Choroid plexus epithelial cell (primary cell): ENCODE measurements at regions not wholly inside any gene's neighbourhood (a gene's known extent, or its start where the extent isn't known, plus 50 kb on each side); places are given as distances from the start of the nearest gene placed in this dataset.
"Not testable (repeated sequence)": the region's sequence is repeated elsewhere in the genome, so short reads cannot be mapped to it uniquely, and the experiment has no call there.

ENCODE experiments used
- DNase-seq: peaks from one replicate; pipeline ENCODE4 v3.0.0-alpha.2; 2010; ENCODE audit warnings: low read depth
- H3K4me3 ChIP-seq: 2 replicates; pipeline ENCODE4 v1.5.1; 2011; ENCODE audit warnings: low read depth, mild to moderate bottlenecking, control low read depth, low read length, moderate library complexity
- TF ChIP-seq, protein P1 (sequence below): conservative IDR thresholded peaks from 2 replicates; pipeline ENCODE4 v1.5.1; 2011; ENCODE audit warnings: low read depth, mild to moderate bottlenecking, control low read depth, inconsistent platforms, low read length, moderate library complexity

DNA sequence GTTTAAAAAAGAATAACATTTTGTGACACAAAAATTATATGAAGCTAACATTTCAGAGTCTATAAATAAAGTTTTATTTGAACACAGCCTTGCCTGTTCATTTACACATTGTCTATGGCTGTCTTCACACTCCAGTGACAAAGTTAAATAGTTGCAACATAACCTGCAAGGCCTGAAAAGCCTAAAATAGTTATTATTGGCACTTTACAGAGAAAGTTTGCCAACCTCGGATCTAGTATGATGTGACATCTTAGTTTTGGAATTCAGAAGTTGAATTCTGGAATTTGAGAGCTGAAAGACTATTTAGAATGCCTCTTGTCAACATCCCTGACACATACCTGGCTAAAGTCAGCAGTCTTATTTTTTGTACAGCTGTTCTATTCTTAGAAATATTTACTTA, 68.3 kb downstream of the DYRK2 start:
- peak; percentile 62 for DNase-seq
- TF ChIP-seq, protein P1, sequence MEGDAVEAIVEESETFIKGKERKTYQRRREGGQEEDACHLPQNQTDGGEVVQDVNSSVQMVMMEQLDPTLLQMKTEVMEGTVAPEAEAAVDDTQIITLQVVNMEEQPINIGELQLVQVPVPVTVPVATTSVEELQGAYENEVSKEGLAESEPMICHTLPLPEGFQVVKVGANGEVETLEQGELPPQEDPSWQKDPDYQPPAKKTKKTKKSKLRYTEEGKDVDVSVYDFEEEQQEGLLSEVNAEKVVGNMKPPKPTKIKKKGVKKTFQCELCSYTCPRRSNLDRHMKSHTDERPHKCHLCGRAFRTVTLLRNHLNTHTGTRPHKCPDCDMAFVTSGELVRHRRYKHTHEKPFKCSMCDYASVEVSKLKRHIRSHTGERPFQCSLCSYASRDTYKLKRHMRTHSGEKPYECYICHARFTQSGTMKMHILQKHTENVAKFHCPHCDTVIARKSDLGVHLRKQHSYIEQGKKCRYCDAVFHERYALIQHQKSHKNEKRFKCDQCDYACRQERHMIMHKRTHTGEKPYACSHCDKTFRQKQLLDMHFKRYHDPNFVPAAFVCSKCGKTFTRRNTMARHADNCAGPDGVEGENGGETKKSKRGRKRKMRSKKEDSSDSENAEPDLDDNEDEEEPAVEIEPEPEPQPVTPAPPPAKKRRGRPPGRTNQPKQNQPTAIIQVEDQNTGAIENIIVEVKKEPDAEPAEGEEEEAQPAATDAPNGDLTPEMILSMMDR, result no peak
- H3K4me3 ChIP-seq, result no peak overlapping the region

DNA sequence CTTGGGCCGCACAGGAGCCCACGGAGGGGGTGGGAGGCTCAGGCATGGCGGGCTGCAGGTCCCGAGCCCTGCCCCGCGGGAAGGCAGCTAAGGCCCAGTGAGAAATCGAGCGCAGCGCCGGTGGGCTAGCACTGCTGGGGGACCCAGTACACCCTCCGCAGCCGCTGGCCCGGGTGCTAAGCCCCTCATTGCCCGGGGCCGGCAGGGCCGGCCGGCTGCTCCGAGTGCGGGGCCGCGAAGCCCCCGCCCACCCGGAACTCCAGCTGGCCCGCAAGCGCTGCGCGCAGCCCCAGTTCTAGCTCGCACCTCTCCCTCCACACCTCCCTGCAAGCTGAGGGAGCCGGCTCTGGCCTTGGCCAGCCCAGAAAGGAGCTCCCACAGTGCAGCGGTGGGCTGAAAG, 70.8 kb downstream of the DYRK2 start:
- not testable (repeated sequence) for DNase-seq, H3K4me3 ChIP-seq

DNA sequence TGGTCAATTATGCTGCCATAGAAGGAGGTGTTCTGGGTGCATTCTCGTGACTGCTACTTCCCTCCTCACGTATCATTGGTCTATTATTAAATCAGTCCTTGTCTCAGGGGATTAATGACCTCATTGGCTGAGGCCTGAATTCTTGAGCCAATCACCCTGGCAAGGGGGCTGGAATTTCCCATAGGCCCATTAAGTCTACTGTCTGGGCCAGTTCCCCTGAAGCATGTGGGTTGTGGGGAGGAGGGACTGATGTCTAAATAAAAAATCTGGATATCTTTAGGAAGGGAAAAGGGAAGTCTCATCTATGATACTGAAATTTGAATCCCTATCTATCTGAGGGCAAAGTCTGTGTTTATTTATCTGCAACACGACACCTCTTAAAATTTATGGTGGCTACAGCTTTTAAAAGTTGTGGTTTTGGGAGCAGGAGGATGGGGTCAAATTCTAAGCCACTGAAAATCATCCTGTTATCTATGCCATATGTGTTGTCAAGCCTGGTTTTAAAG, 71.9 kb downstream of the DYRK2 start:
- no peak overlapping the region for H3K4me3 ChIP-seq
- TF ChIP-seq, protein P1, result no peak
- DNase-seq, result peak; percentile 82

DNA sequence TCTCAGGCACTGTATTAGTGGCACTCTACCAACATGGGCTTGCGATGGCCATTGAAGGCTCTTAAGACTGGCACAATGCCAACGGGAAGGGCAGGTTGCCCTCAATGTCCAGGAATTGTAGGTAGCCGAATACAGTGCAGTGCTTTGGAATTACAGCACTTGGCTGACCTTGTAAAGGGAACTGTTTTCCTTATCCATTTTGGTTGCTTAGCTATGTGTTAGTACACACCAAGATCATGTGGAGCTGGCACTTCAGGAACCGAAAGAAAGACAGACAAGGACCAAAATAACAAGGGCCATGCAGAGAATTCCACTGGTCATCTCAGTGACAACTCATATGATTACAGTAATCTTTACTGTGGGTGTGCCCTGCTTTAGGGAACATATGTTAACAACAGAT, 72.7 kb downstream of the DYRK2 start:
- TF ChIP-seq, protein P1, result no peak
- no peak for DNase-seq

DNA sequence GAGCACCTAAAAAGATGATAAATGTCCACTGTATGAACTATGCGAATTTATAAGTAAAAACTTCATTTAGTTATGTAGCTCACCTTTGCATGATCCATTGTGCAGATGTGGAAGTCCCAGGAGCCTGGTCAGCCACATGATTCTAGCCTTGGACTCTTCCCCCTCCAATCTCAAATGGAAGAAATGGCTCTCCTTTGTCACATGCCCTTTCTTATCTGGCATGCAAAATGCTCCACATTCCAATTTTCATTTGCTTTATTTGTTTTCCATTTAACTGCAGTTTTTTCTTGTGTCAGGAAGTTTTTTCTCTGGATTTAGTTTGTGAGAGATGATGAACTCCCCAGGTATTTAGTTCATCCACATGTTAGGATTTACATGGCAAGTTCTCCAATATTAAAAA, 73.8 kb downstream of the DYRK2 start:
- TF ChIP-seq, protein P1, result no peak
- no peak for DNase-seq
- H3K4me3 ChIP-seq, result no peak overlapping the region

More for the DNA sequence above, 72.7 kb downstream of the DYRK2 start:
- no peak overlapping the region for H3K4me3 ChIP-seq

DNA sequence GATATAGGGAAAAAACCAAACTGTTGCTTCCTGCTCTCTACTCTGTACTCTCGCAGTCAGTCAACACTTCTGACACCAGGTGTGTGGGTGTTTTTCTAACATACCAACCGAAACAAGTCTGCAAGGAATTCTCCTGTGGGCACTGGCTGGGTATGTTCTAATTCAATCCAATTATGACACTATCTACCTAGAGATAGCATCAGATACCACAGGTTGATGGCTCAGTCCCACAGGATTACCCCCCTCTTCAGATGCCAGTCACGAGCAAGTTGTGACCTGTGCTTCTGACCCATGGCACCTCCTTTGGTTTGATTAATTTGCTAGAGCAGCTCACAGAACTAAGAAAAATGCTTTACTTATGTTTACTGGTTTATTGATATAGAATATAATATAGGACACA, 78.3 kb downstream of the DYRK2 start:
- H3K4me3 ChIP-seq, result no peak overlapping the region
- DNase-seq, result no peak
- TF ChIP-seq, protein P1, result no peak

DNA sequence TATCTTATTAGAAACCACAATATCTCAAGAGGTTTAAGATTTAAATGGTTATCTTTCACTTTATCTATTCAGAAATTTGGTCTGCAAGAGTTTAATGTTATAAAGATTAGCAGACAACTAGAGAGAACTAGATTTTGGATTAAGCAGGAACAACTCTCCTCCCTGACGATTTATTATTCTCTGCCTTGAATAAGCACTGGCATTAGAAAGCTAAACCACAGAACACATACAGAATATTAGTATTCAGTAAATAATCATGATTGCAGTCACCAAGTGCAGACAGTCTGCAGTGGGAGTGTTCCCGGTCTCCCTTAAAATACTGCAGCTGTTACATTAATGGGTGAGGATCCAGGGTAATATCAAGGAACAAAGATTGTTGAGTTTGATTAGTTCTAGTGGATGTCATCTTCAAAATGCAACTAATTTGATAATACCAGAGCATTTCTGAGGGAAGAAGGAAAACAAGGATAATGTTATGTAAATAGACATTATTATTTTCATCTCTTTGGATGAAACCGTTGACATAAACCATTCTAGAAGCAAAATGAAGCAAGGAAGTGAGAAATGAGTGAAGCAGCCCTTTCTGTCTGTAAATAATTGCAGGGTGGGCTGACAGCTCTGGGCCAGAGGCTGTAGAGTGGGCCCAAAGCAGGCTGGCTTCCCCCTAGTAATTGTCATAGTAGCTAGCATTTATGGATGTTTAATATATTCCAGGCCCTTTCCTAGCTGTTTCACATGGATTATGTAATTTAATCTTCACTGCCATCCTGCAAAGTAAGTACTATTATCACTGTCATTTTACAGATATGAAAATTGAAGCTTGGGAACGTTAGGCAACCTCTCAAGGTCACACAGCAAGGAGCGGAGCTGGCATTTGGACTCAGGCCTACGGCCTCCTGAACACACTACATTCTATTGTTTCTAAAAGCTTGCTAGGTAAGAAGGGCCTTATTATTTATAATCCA, 79.4 kb downstream of the DYRK2 start:
- H3K4me3 ChIP-seq, result no peak overlapping the region
- DNase-seq, result no peak
- TF ChIP-seq, protein P1, result no peak
